ENCODE measurements at regions not wholly inside any gene's neighbourhood (a gene's known extent, or its start where the extent isn't known, plus 50 kb on each side); places are given as distances from the start of the nearest gene placed in this dataset.

GRCh38 chr18:6668836-6669235, 60.7 kb upstream of the ARHGAP28 start:
- Histone ChIP-seq H3K79me2 (ENCODE audit: insufficient read depth, low read length) (no peaks in the 10 kb centered on the region), H3K4me1 (ENCODE audit: insufficient read depth, low read length, severe bottlenecking) (no peaks in the 10 kb centered on the region), H3K9me2 (ENCODE audit: low read depth, low read length) (no peaks in the 10 kb centered on the region), H4K20me1 (ENCODE audit: insufficient read depth, low read length) (no peaks in the 10 kb centered on the region), H3K36me3 (ENCODE audit: insufficient read depth, low read length) (no peaks in the 10 kb centered on the region), H3K4me3 (ENCODE audit: low read depth, low read length, poor library complexity, severe bottlenecking) (no peak overlapping the region), H3F3A (ENCODE audit: insufficient read depth, low read length) (no peaks in the 10 kb centered on the region), H2AFZ (ENCODE audit: low read length) (no peak overlapping the region), H3K9ac (ENCODE audit: low read length) (no peak overlapping the region), H3K9me3 (ENCODE audit: low read length) (no peaks in the 10 kb centered on the region), H3K27ac (ENCODE audit: low read depth, low read length, poor library complexity, severe bottlenecking) (no peak overlapping the region), H3K27me3 (ENCODE audit: insufficient read depth, low read length) (no peaks in the 10 kb centered on the region), H3K4me2 (ENCODE audit: low read length) (no peak overlapping the region)
- no peak for TF ChIP-seq CTCF (IDR thresholded peaks at IDR 0.05; ENCODE audit: low read length)
- TF ChIP-seq EZH2 (IDR thresholded peaks at IDR 0.05; ENCODE audit: borderline replicate concordance, low read length), result no peak

- no peak for TF ChIP-seq CTCF (IDR thresholded peaks at IDR 0.05; ENCODE audit: low read length)
- H3K79me2 ChIP-seq (ENCODE audit: insufficient read depth, low read length), result no peaks in the 10 kb centered on the region
- no peaks in the 10 kb centered on the region for H3K27me3 ChIP-seq (ENCODE audit: insufficient read depth, low read length)
- H3K36me3 ChIP-seq (ENCODE audit: insufficient read depth, low read length), result no peaks in the 10 kb centered on the region
- no peaks in the 10 kb centered on the region for H3K4me1 ChIP-seq (ENCODE audit: insufficient read depth, low read length, severe bottlenecking)
- no peaks in the 10 kb centered on the region for H3K9me2 ChIP-seq (ENCODE audit: low read depth, low read length)
- no peaks in the 10 kb centered on the region for H3F3A ChIP-seq (ENCODE audit: insufficient read depth, low read length)
- H2AFZ ChIP-seq (ENCODE audit: low read length), result no peak overlapping the region
- H3K4me3 ChIP-seq (ENCODE audit: low read depth, low read length, poor library complexity, severe bottlenecking), result no peak overlapping the region
- H3K9me3 ChIP-seq (ENCODE audit: low read length), result no peaks in the 10 kb centered on the region
- no peaks in the 10 kb centered on the region for H4K20me1 ChIP-seq (ENCODE audit: insufficient read depth, low read length)
- H3K27ac ChIP-seq (ENCODE audit: low read depth, low read length, poor library complexity, severe bottlenecking), result no peak overlapping the region
- H3K9ac ChIP-seq (ENCODE audit: low read length), result no peak overlapping the region
- H3K4me2 ChIP-seq (ENCODE audit: low read length), result no peak overlapping the region
Observed at GRCh38 chr18:6672821-6673308, 56.7 kb upstream of the ARHGAP28 start.

- Histone ChIP-seq H3K27ac (ENCODE audit: low read depth, low read length, poor library complexity, severe bottlenecking) (no peak overlapping the region), H3K4me2 (ENCODE audit: low read length) (no peak overlapping the region), H3K9ac (ENCODE audit: low read length) (no peak overlapping the region), H3K4me1 (ENCODE audit: insufficient read depth, low read length, severe bottlenecking) (no peaks in the 10 kb centered on the region), H3K9me2 (ENCODE audit: low read depth, low read length) (no peaks in the 10 kb centered on the region), H3K27me3 (ENCODE audit: insufficient read depth, low read length) (no peaks in the 10 kb centered on the region), H4K20me1 (ENCODE audit: insufficient read depth, low read length) (no peaks in the 10 kb centered on the region), H3K79me2 (ENCODE audit: insufficient read depth, low read length) (no peaks in the 10 kb centered on the region), H3K36me3 (ENCODE audit: insufficient read depth, low read length) (no peaks in the 10 kb centered on the region), H2AFZ (ENCODE audit: low read length) (no peak overlapping the region), H3K9me3 (ENCODE audit: low read length) (no peaks in the 10 kb centered on the region), H3K4me3 (ENCODE audit: low read depth, low read length, poor library complexity, severe bottlenecking) (no peak overlapping the region), H3F3A (ENCODE audit: insufficient read depth, low read length) (no peaks in the 10 kb centered on the region)
- TF ChIP-seq CTCF (IDR thresholded peaks at IDR 0.05; ENCODE audit: low read length), result no peak
- no peak for TF ChIP-seq EZH2 (IDR thresholded peaks at IDR 0.05; ENCODE audit: borderline replicate concordance, low read length)
Observed at GRCh38 chr18:6677086-6677485, 52.4 kb upstream of the ARHGAP28 start.

Measured in OCI-LY1 (cell line).